ENCODE measurements at regions not wholly inside any gene's neighbourhood (a gene's known extent, or its start where the extent isn't known, plus 50 kb on each side); places are given as distances from the start of the nearest gene placed in this dataset.
"Not testable (repeated sequence)": the region's sequence is repeated elsewhere in the genome, so short reads cannot be mapped to it uniquely, and the experiment has no call there.

DNA sequence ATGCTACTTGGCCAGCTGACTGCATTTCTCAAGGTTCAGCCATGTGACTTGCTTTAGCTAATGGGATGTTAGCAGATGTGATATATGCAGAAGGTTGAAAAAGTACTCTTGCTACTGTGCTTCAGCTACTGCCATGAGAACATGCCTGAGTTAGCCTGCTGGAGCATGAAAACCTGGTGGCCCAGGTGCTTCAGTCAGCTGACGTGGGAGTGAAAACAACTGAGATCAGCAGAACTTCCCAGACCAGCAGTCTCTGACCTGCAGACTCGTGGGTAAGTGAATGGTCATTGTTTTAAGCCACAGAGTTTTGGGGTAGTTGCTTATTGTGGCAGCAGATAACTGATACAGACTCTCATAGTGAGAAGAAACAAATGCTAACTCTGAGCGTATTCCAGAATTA lies 118.6 kb upstream of the GRIN2B start:
- Mint-ChIP-seq H3K9me3 (peaks cover 11 to 33% (median 25%) of the 10 kb centered on the region in 7 donors), H3K27ac (peak overlapping the region in 1 of 6 donors; percentile 28), H3K4me3 (no peak overlapping the region), H3K4me1 (no peaks in the 10 kb centered on the region), H3K36me3 (peaks cover 16 to 40% of the 10 kb centered on the region in 2 donors), H3K27me3 (peaks cover 24 to 74% (median 49%) of the 10 kb centered on the region in 3 donors)
- ATAC-seq (ENCODE audit: low read depth in 2 of 2), result no peak
- no peak for DNase-seq

DNA sequence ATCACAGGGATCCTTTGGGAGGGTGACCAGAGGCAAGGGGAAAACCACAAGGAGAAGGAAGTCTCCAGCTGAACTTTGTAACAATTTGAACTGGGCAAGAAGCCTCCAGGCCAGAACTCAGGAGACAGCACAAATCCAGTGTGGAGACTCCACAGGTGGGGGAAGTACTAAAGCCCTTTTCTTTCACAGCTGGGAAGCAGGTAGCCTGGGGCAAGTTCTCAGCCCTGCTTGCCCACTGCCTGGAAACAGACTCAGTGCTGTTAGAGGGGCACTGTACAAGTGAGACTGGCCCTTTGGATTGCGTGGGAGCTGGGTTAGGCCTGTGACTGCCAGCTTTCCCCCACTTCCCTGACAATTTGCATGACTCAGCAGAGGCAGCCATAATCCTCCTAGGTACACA lies 120.2 kb upstream of the GRIN2B start:
- H3K4me3 Mint-ChIP-seq; ATAC-seq (ENCODE audit: low read depth in 2 of 2); H3K27ac Mint-ChIP-seq; DNase-seq; H3K4me1 Mint-ChIP-seq: not testable (repeated sequence)
- peaks cover 19 to 73% (median 51%) of the 10 kb centered on the region in 3 donors for H3K27me3 Mint-ChIP-seq
- peaks cover 16 to 40% of the 10 kb centered on the region in 2 donors for H3K36me3 Mint-ChIP-seq
- peaks cover 11 to 33% (median 25%) of the 10 kb centered on the region in 7 donors for H3K9me3 Mint-ChIP-seq

DNA sequence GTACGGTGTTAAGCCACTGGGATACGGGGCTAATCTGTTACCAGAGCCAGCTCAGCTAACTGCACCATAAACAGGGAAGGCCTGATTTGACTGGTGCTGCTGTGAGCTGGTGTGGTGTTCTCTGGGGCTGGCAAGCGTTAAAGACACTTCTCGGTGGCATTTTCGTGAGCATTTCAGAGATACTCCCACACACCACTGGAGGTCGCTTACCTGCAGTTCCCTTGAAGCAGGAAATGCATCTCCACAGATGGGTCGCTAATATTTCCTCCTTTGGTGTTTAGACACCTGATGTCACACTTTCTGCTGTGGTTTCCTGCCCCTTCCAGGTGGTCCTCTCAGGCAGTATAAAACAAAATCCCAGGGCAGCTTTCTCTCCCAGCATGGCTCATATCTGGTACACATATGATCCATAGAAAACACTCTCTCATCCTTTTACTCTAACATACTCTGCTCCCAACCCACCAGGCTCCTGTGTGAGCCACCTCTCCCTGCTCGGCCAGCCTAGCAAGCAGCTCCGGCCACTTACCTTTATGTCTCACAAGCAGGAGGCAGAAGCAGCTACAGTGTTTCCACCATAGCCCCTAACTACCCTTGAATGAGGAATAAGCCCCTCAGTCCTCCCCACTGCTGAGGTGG lies 129.9 kb upstream of the GRIN2B start:
- Mint-ChIP-seq H3K27me3 (peaks cover 0 to 15% (median 0%) of the 10 kb centered on the region in 3 donors), H3K9me3 (peaks cover 0 to 7% (median 1%) of the 10 kb centered on the region in 7 donors), H3K36me3 (peaks cover 0 to under 1% of the 10 kb centered on the region in 2 donors), H3K4me1 (peaks cover 13 to 16% (median 14%) of the 10 kb centered on the region in 3 donors), H3K4me3 (peak overlapping the region in 6 of 8 donors; percentile 29 to 81 (median 38)), H3K27ac (peak overlapping the region in 4 of 6 donors; percentile 12 to 90 (median 46))
- peak; percentile 63 for DNase-seq
- peak; percentile 95 to 98 for ATAC-seq (ENCODE audit: low read depth in 2 of 2)

- Mint-ChIP-seq H3K9me3 (peaks cover 4 to 24% (median 13%) of the 10 kb centered on the region in 7 donors), H3K4me3 (no peak overlapping the region), H3K27me3 (peaks cover 0 to 9% (median 0%) of the 10 kb centered on the region in 3 donors), H3K4me1 (peaks cover 13 to 16% (median 14%) of the 10 kb centered on the region in 3 donors), H3K36me3 (peaks cover 0 to 12% of the 10 kb centered on the region in 2 donors), H3K27ac (no peak overlapping the region)
- ATAC-seq (ENCODE audit: low read depth in 2 of 2) (no peak), DNase-seq (no peak)
Measured at GRCh38 chr12:14113031-14113430, 131.6 kb upstream of the GRIN2B start.

GRCh38 chr12:14126692-14127091 lies 145.3 kb upstream of the GRIN2B start:
- Mint-ChIP-seq H3K4me1 (no peaks in the 10 kb centered on the region), H3K36me3 (peaks cover 8 to 10% of the 10 kb centered on the region in 2 donors), H3K27ac (no peak overlapping the region), H3K27me3 (peaks cover 8 to 19% (median 14%) of the 10 kb centered on the region in 3 donors), H3K9me3 (peaks cover 12 to 28% (median 16%) of the 10 kb centered on the region in 7 donors), H3K4me3 (no peak overlapping the region)
- DNase-seq (no peak), ATAC-seq (ENCODE audit: low read depth in 2 of 2) (no peak)

DNA sequence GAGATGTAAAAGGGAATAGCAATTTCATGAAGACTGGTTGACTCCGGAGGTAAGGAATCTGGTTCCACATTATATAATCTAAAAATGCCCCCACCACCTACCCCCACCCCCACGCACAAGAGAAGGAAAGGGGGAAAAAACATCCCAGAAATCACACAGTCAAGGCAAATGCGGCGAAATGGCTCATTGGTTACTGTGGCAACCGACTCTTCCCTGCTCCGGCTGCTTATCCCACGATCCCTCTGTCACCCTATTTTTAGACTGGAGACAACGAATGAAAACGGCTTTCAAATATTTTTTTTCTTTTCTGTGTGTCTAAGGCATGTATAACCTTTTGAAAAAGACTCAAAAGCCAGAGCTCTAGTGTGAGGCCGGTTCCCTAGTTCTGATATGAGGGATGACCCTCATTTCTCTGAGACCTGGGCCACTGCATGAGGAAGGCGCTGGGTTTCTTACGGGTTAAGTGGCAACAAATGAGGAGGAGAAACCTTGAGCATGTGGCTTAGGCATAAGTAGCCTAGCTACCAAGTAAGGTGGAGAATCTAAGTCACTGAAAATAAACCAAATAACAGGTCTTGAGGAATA lies 148.3 kb upstream of the GRIN2B start:
- ATAC-seq (ENCODE audit: low read depth in 2 of 2), result no peak
- peaks cover 8 to 27% (median 22%) of the 10 kb centered on the region in 3 donors for H3K27me3 Mint-ChIP-seq
- peak overlapping the region in 2 of 6 donors; percentile 7 to 71 for H3K27ac Mint-ChIP-seq
- H3K36me3 Mint-ChIP-seq, result peaks cover 8 to 10% of the 10 kb centered on the region in 2 donors
- H3K9me3 Mint-ChIP-seq, result peaks cover 6 to 20% (median 10%) of the 10 kb centered on the region in 7 donors
- no peak for DNase-seq
- no peak overlapping the region for H3K4me3 Mint-ChIP-seq
- H3K4me1 Mint-ChIP-seq, result no peaks in the 10 kb centered on the region

GRCh38 chr12:14135996-14136395 lies 154.6 kb upstream of the GRIN2B start:
- no peak for ATAC-seq (ENCODE audit: low read depth in 2 of 2)
- no peak for DNase-seq
- Mint-ChIP-seq H3K27me3 (peaks cover 5 to 18% (median 13%) of the 10 kb centered on the region in 3 donors), H3K36me3 (no peaks in the 10 kb centered on the region), H3K9me3 (peaks cover 0 to 4% (median 0%) of the 10 kb centered on the region in 7 donors), H3K4me3 (no peak overlapping the region), H3K4me1 (peaks cover 0 to 5% (median 0%) of the 10 kb centered on the region in 3 donors), H3K27ac (peak overlapping the region in 1 of 6 donors; percentile 73)

DNA sequence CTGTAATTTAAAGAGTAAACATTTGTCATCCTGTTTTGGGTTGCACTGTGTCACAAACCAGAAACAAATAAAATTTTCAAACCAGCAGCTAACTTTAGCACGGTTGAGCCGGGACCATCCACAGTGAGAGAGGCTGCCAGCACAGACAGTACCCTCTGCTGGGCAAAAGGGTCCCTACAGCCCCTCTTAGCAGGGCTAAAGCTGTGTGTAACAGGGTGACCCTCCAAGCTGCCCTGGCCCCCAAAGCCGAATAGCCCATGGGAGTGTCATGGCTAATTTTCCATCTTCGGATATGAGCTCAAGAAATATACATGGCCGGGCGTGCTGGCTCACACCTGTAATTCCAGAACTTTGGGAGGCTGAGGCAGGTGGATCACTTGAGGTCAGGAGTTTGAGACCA lies 157.1 kb upstream of the GRIN2B start:
- H3K4me1 Mint-ChIP-seq, result peaks cover under 1 to 6% (median 2%) of the 10 kb centered on the region in 3 donors
- DNase-seq (no peak), ATAC-seq (ENCODE audit: low read depth in 2 of 2) (peak; percentile 65 to 72)
- peaks cover 0 to 1% (median 0%) of the 10 kb centered on the region in 7 donors for H3K9me3 Mint-ChIP-seq
- peaks cover 0 to 1% of the 10 kb centered on the region in 2 donors for H3K36me3 Mint-ChIP-seq
- H3K27ac Mint-ChIP-seq, result peak overlapping the region in 1 of 6 donors; percentile 41
- H3K4me3 Mint-ChIP-seq, result no peak overlapping the region
- peaks cover 0 to 8% (median 5%) of the 10 kb centered on the region in 3 donors for H3K27me3 Mint-ChIP-seq

DNA sequence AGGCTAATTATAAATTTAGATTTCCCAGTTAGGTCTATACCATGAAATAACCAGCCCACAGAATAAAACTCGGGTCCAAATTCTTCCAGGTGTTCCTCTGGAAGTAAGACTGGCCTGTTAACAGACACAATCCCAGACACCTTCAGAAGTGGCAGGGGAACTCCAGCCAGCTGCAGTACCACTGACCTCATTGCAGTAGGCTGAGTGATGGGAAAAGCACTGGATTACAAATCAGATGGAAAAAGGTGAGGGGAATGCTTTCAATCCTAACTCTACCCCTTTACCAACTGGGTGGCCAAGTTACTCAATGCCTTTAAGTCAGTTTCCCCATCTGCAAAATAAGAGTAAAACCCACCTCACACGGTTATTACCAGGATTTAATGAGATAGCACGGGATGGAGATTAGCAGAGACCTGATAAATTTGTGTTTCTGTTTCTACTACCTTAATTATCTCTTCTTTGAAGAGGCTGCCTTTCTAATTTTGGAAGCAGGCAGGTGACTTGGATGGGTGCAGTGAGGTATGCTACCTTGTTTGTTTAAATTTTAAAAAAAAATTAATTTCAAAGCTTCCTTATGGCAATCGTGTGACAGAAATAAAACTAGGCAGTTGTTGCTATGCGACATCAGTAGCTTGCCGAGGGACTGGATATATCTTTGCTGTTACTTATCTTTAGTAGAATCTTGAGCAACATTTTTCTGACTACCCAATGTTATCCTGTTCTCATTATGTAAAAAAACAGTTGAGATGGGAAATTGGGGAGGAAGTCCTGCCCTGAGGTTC lies 167.3 kb upstream of the GRIN2B start:
- ATAC-seq (ENCODE audit: low read depth in 2 of 2), result peak; percentile 23 to 42
- Mint-ChIP-seq H3K36me3 (peaks cover 0 to 16% of the 10 kb centered on the region in 2 donors), H3K27ac (peak overlapping the region in 2 of 6 donors; percentile 44 to 76), H3K9me3 (peaks cover 2 to 14% (median 6%) of the 10 kb centered on the region in 7 donors), H3K27me3 (no peaks in the 10 kb centered on the region), H3K4me1 (peaks cover 28 to 65% (median 41%) of the 10 kb centered on the region in 3 donors), H3K4me3 (peak overlapping the region in 6 of 8 donors; percentile 30 to 69 (median 56))
- DNase-seq, result no peak

DNA sequence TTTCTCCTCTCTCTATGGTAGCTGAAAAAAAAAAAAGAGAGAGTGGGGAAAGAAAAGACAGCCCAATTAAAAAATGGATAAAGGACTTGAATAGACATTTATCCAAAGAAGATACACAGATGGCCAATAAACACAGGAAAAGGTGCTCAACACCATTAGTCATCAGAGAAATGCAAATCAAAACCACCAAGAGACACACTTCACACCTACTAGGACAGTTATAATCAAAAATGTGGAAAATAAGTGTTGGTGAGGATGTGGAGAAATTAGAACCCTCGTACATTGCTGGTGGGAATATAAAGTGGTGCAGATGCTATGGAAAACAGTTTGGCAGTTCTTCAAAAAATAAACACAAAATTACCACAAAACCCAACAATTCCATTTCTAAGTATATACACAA lies 172.4 kb upstream of the GRIN2B start:
- peaks cover 0 to 4% (median 0%) of the 10 kb centered on the region in 7 donors for H3K9me3 Mint-ChIP-seq
- H3K27ac Mint-ChIP-seq, result peak overlapping the region; percentile 24 to 94 (median 71)
- peak overlapping the region in 6 of 8 donors; percentile 35 to 74 (median 67) for H3K4me3 Mint-ChIP-seq
- H3K4me1 Mint-ChIP-seq, result peaks cover 42 to 76% (median 63%) of the 10 kb centered on the region in 3 donors
- no peaks in the 10 kb centered on the region for H3K27me3 Mint-ChIP-seq
- ATAC-seq (ENCODE audit: low read depth in 2 of 2), result no peak
- DNase-seq, result no peak
- H3K36me3 Mint-ChIP-seq, result peaks cover 0 to 5% of the 10 kb centered on the region in 2 donors

DNA sequence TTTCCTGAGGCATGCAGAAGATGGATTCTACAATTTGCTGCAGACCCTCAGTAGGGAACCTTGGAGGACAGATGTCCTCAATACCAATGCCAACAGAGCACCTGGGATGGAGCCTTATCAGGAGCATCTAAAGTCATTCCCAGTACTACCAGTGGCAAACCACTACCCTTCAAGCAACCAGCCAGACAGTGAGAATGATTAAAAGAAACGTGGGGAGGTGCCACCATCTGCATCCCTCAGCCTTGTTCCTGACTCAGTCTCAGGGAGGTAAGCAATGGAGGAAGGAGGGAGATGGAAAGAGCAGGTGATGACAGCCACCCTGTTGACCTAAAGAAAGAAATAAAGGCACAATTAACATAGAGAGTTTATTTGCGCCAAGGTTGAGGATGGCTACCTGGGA lies 175.2 kb upstream of the GRIN2B start:
- Mint-ChIP-seq H3K27ac (peak overlapping the region; percentile 89 to 97 (median 95)), H3K27me3 (no peaks in the 10 kb centered on the region), H3K4me1 (peaks cover 38 to 65% (median 48%) of the 10 kb centered on the region in 3 donors), H3K4me3 (peak overlapping the region in 7 of 8 donors; percentile 2 to 70 (median 49)), H3K9me3 (peaks cover 0 to 4% (median 0%) of the 10 kb centered on the region in 7 donors), H3K36me3 (peaks cover 0 to 5% of the 10 kb centered on the region in 2 donors)
- DNase-seq (no peak), ATAC-seq (ENCODE audit: low read depth in 2 of 2) (no peak)

DNA sequence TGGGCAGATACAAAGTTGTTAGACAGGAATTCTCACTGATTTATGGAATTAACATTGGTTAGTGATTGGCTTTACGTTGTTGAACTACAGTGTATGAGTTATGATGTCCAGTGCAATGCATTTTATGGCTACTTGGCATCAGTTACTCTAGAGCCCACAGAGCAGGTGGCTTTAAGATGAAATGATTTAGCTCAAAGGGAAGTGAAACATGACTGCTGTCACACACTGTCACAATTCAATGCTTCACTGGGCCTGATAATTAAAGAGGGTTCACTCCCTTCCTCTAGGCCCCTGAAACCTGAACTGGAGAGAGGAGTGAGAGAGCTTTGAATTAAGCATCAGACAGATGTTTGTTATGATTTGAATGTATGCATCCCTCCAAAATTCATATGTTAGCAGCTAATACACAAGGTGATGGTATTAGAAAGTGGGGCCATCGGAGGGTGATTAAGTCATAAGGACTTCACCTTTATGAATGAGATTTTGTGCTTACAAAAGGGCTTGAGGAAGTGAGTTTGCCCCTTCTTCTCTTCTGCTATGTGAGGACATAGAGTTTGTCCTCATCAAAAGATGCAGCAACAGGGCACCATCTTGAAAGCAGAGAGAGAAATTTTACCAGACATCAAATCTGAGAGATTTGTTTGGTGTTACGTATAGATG lies 175.8 kb upstream of the GRIN2B start:
- peaks cover 0 to 4% (median 0%) of the 10 kb centered on the region in 7 donors for H3K9me3 Mint-ChIP-seq
- H3K27me3 Mint-ChIP-seq, result no peaks in the 10 kb centered on the region
- peaks cover 38 to 65% (median 48%) of the 10 kb centered on the region in 3 donors for H3K4me1 Mint-ChIP-seq
- peak overlapping the region; percentile 2 to 70 (median 50) for H3K4me3 Mint-ChIP-seq
- peak; percentile 85 for DNase-seq
- H3K27ac Mint-ChIP-seq, result peak overlapping the region; percentile 89 to 97 (median 95)
- peak; percentile 93 to 95 for ATAC-seq (ENCODE audit: low read depth in 2 of 2)
- peaks cover 0 to 5% of the 10 kb centered on the region in 2 donors for H3K36me3 Mint-ChIP-seq
